ENCODE measurements at regions not wholly inside any gene's neighbourhood (a gene's known extent, or its start where the extent isn't known, plus 50 kb on each side); places are given as distances from the start of the nearest gene placed in this dataset.

GRCh38 chr3:102255736-102256135, 179.1 kb upstream of the ZPLD1 start:
- no peak for DNase-seq

DNA sequence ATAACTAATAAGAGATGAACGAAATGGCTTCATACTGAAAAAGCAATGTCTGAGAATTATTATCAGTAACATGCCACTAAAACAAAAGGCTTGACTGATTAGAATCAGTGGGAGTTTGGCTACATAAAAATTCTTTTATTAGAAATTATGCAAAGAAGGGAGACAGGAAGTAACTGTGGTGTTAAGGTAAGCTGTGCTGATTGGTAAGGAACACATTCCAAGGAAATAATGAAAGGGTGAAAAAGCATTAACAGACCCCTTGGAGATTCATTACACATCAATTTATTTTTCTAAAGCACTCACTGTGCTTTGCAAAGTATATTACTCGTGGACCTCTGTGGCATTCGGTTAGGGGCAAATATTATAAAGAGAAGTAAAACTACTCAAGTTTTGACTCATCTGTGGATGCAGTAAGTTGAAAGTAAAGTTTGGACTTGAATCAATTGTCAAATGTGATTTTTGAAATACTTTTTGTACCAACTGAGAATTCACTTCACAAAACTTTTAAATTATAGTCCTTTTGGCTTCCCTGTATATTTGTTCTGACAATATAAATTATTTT, 176.1 kb upstream of the ZPLD1 start:
- DNase-seq = no peak

GRCh38 chr3:102259663-102260062, 175.2 kb upstream of the ZPLD1 start:
- DNase-seq = no peak

GRCh38 chr3:102265720-102266119, 169.1 kb upstream of the ZPLD1 start:
- no peak for DNase-seq

DNA sequence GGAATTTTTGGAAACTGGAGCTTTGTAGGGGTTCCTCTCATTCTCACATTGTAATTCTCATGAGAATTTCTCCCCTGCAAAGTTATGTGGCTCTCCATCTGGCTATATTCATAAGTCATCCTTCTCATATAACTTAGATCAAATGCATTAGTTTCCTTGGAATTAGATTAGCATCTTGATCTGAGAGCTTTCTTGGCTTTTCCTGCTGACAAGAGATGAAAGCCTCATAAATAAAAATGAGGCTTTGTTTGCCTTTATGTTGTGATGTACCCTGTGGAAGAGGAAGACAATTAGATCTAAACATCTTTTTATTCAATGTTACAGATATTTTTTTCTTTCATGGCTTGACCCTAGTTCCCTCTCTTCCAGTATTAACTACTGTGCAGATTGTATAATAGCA, 165.4 kb upstream of the ZPLD1 start:
- DNase-seq = no peak

GRCh38 chr3:102290241-102290640, 144.6 kb upstream of the ZPLD1 start:
- no peak for DNase-seq

GRCh38 chr3:102295756-102296155, 139.1 kb upstream of the ZPLD1 start:
- no peak for DNase-seq

- no peak for DNase-seq
These were observed 137.7 kb upstream of the ZPLD1 start for GRCh38 chr3:102297072-102297658.

DNA sequence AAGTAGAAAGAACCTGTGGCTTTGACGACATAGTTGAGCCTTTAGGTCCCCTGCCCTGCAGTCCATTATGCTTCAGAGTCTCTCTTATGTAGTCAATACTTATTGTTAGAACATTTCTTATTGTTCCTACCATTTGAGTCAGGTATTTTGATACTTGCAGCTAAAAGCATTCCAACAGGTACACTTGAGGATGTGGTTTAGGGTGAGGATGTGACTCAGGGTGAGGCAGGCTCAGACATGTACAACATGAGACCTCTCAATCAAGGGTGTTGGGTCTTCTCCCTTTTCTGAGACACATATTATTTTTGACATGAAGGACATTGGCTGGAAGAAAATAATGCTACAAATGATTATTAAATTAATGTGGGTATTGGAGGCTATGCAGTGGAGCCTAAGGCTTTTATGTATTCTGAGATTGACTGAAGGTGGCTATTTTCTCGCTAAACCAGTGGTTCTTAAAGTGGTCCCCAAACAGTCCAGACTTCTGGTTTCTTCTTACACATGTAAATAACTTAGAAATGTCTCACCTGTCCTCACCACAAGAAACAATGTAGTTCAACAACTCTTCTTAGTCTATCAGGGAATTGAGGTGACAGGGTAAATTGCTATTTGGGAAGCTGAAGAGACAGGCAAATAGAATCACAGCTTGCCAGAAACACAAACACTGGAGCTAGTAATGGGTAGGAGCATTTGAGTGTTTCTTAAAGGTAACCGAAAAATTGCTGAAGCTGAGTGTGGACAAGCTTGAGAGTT, 135.5 kb upstream of the ZPLD1 start:
- DNase-seq = no peak

- no peak for DNase-seq
These were observed 133.5 kb upstream of the ZPLD1 start for GRCh38 chr3:102301155-102301880.

- no peak for DNase-seq
These were observed 132.8 kb upstream of the ZPLD1 start for GRCh38 chr3:102302020-102302419.

- no peak for DNase-seq
These were observed 130.3 kb upstream of the ZPLD1 start for GRCh38 chr3:102304550-102304949.

DNA sequence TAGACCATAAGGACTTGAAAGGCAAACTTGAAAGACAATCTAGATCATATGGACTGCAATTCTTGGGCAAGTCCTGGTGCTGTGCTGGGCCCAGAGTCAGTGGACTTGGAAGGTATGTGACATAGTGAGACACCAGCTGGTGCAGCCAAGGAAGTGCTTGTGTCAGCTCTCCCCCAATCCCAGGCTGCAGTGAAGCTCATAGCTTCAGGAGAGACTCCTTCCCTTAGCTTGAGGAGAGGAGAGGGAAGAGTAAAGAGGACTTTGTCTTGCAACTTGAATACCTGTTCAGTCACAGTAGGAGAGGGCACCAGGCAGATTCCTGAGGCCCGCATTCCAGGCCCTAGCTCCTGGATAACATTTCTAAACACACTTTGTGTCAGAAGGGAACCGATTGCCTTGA, 127.4 kb upstream of the ZPLD1 start:
- DNase-seq = no peak

DNA sequence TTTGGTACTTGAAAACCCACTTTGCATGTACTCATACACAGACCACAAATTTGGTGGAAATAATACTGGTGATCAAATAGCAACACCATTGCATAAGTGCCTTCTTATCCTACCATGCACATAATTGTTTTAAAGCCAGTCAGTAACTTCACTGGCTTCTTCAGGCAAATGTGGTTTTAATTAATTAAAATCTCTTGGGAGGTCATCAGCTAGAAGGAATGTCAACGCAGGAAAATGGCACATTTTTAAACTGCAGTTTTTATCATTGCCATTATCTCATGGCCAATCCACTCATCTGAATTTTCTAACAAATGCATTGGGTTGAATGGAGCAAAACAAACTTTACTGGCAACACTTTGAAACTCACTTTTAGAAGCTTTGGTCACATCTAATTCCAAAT, 105.7 kb upstream of the ZPLD1 start:
- DNase-seq = no peak

DNA sequence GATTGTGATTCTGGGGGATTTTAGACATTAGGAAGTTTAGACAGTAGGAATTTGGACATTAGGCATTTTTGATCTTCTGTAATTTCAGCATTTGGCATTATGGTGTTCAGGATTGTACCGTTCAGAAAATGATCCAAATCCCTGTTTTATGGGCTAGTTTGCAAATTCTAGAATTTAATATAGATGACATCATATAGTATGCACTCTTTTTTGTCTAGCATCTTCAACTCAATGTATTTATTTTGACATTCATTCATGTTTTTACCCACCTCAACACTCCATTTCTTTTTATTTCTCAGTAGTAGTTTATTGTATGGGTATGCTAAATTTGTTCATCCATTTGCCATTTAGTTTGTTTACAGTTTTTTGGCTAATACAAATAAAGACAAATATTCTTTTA, 105.3 kb upstream of the ZPLD1 start:
- no peak for DNase-seq

GRCh38 chr3:102332205-102332604, 102.6 kb upstream of the ZPLD1 start:
- no peak for DNase-seq

DNA sequence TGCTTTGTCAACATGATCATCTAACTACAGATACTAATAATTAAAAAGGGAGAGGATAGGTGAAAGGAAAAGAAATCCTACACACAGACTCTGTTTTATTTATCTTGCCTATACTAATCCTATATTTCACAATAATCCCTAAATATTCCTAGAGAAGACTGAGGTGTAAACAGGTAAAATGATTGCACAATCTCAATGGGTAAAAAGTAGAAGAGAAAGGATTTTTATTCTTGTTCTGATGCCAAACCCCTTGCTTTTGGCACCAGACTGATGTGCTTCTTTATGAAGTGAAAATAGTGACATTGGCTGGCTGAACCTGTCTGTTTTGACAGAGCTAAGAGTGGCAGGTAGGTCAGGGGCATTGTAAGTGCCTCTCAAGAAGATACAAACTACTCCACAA, 101.9 kb upstream of the ZPLD1 start:
- no peak for DNase-seq

- no peak for DNase-seq
These were observed 98.7 kb upstream of the ZPLD1 start for GRCh38 chr3:102336130-102336529.

GRCh38 chr3:102339671-102340070, 95.1 kb upstream of the ZPLD1 start:
- DNase-seq = no peak

DNA sequence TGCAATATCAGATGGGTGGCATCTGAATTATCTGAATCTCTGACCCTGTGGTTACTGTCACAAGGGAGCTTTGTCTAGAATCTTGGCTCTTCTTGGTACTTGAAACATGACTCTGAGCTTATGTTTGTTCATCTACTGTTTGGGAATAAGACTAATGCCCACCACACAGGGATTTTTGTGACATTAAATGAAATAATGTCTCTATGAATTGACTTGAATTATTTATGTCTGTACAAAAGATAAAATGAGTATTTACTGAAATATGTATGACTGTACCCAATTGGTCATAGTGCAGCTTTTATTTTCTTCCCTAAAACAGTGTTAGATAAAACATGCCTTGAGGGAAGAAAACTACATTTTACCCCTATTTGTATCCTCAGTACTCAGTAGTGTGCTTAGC, 87.9 kb upstream of the ZPLD1 start:
- no peak for DNase-seq

GRCh38 chr3:102348904-102349303, 85.9 kb upstream of the ZPLD1 start:
- DNase-seq = no peak

DNA sequence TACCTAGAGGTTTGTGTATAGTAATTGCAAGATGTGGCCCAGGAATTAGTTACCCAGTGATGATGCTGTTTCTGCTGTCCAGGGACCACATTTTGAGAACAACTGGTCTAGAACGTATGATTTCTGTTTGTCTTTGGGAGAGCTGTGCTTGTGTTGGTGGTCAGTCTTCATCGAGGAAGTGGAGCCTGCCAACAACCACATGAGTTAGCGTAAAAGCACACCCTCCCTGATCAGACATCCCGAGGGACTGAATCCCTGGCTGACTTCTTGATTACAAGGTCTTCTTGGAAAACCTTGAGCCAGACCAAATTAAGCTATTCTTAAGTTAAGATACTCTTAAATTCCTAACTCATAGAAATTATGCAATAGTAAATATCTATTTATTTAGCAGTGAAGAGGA, 81.7 kb upstream of the ZPLD1 start:
- DNase-seq = no peak

DNA sequence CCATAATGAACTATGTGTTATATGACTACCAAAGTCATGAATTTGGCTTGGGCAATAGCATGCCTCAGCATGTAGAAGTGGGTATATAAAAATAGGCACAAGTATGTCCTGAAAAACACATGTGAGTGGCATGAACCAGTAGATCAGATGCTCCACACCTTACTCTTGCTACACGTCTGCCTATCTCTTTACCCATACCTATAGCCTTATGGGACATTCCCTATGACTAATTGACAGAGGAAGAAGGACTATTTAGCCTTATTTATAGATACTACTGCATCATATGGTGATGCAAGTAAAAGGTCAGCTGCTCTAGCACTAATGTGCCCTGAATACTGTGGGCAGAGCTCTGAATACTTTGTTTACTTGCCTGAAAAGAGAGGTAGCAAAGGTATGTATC, 81.0 kb upstream of the ZPLD1 start:
- DNase-seq = no peak

Data from COR-L47 (cell line).